Thyroid gland (tissue), 4 donors: ENCODE measurements at regions not wholly inside any gene's neighbourhood (a gene's known extent, or its start where the extent isn't known, plus 50 kb on each side); places are given as distances from the start of the nearest gene placed in this dataset.

Source experiments
- POLR2A ChIP-seq, 2 donors: fragments of 450-650 bp; IDR thresholded peaks; one replicate each; pipeline ENCODE4 v1.6.1; 2017; ENCODE audit warnings: antibody characterized with exemption in 2 of 2, mild to moderate bottlenecking in 2 of 2, moderate library complexity in 1 of 2
- TF ChIP-seq, protein P1 (sequence below), 6 experiments: fragments of 200-600 bp in 3 of 6; fragments of 450-650 bp in 3 of 6; sonication (generic) in 3 of 6; IDR thresholded peaks; one replicate each; pipeline ENCODE4 v1.5.1; 2016 to 2019; ENCODE audit warnings: antibody characterized with exemption in 6 of 6, mild to moderate bottlenecking in 2 of 6, inconsistent platforms in 1 of 6, moderate library complexity in 1 of 6

DNA sequence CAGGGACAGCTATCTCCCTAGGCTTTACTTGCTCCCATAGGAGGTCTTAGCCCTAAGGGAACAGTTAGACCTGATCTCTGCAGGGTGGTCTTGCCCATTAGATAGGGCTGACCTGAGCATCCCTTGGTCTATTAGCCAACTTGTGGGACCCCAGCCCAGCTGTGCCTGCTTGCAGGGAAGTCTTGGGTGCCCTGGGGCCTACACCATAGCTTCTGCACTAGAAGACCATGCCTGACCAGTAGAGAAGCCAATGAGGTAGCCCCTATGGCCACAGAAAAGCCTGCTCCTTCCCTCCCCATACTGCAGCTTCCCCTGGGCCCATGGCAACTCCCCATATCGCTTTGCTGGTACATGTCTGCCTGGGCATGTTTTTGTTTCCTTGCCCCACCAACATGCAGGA, 1049.1 kb downstream of the TRHDE start:
- TF ChIP-seq, protein P1, sequence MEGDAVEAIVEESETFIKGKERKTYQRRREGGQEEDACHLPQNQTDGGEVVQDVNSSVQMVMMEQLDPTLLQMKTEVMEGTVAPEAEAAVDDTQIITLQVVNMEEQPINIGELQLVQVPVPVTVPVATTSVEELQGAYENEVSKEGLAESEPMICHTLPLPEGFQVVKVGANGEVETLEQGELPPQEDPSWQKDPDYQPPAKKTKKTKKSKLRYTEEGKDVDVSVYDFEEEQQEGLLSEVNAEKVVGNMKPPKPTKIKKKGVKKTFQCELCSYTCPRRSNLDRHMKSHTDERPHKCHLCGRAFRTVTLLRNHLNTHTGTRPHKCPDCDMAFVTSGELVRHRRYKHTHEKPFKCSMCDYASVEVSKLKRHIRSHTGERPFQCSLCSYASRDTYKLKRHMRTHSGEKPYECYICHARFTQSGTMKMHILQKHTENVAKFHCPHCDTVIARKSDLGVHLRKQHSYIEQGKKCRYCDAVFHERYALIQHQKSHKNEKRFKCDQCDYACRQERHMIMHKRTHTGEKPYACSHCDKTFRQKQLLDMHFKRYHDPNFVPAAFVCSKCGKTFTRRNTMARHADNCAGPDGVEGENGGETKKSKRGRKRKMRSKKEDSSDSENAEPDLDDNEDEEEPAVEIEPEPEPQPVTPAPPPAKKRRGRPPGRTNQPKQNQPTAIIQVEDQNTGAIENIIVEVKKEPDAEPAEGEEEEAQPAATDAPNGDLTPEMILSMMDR (IDR thresholded peaks at IDR 0.05): no peak
- no peak for TF ChIP-seq POLR2A (IDR thresholded peaks at IDR 0.05)
